HL-60 (cell line): ENCODE measurements at regions not wholly inside any gene's neighbourhood (a gene's known extent, or its start where the extent isn't known, plus 50 kb on each side); places are given as distances from the start of the nearest gene placed in this dataset.

ENCODE experiments used
- DNase-seq, 2 experiments: peaks; one replicate each; pipeline ENCODE4 v3.0.0-alpha.2; 2010 to 2020; ENCODE audit warnings: low read depth in 1 of 2, low spot score in 1 of 2
- H3K27ac ChIP-seq: fragments of 250-450 bp; sonication (Bioruptor Pico); replicated peaks from 2 replicates; pipeline ENCODE4 v1.5.1; 2020; ENCODE audit warnings: mild to moderate bottlenecking, moderate library complexity
- H3K27me3 ChIP-seq: fragments of 250-450 bp; sonication (Bioruptor Pico); 2 replicates; pipeline ENCODE4 v1.5.1; 2021; ENCODE audit warnings: mild to moderate bottlenecking, moderate library complexity; ENCODE audit not compliant: insufficient read depth, poor library complexity, severe bottlenecking
- H3K4me3 ChIP-seq: replicated peaks from 2 replicates; pipeline ENCODE4 v1.5.1; 2011; ENCODE audit warnings: mild to moderate bottlenecking, control low read depth, low read length; ENCODE audit not compliant: insufficient read depth
- CTCF ChIP-seq: IDR thresholded peaks from one replicate; pipeline ENCODE4 v1.5.1; 2011; ENCODE audit warnings: low read length, control low read depth, inconsistent platforms; ENCODE audit not compliant: insufficient read depth
- GABPA ChIP-seq: IDR thresholded peaks from 2 replicates; pipeline ENCODE4 v1.6.1; 2012; ENCODE audit warnings: low read depth
- POLR2AphosphoS5 ChIP-seq: IDR thresholded peaks from 2 replicates; pipeline ENCODE4 v1.6.1; 2012; ENCODE audit warnings: low read depth
- REST ChIP-seq: IDR thresholded peaks from 2 replicates; pipeline ENCODE4 v1.6.1; 2012; ENCODE audit warnings: low read depth; ENCODE audit not compliant: insufficient replicate concordance
- SPI1 ChIP-seq: IDR thresholded peaks from 2 replicates; pipeline ENCODE4 v1.6.1; 2012; ENCODE audit warnings: low read depth, mild to moderate bottlenecking, borderline replicate concordance

GRCh38 chr7:67786021-67786420 is 789.4 kb downstream of the TYW1 start:
- no peaks in the 10 kb centered on the region for H3K27me3 ChIP-seq
- H3K4me3 ChIP-seq, result no peak overlapping the region
- no peak overlapping the region for H3K27ac ChIP-seq
- no peak for DNase-seq
- TF ChIP-seq SPI1, result no peak
- no peak for TF ChIP-seq REST
- no peak for TF ChIP-seq CTCF
- TF ChIP-seq GABPA, result no peak
- TF ChIP-seq POLR2AphosphoS5, result no peak

- Histone ChIP-seq H3K27ac (no peak overlapping the region), H3K27me3 (no peaks in the 10 kb centered on the region), H3K4me3 (no peak overlapping the region)
- DNase-seq, result no peak
- TF ChIP-seq GABPA (no peak), REST (no peak), CTCF (no peak), SPI1 (no peak), POLR2AphosphoS5 (no peak)
These were observed 792.0 kb downstream of the TYW1 start for GRCh38 chr7:67788669-67789068.

GRCh38 chr7:67791918-67792317 is 795.3 kb downstream of the TYW1 start:
- H3K27ac ChIP-seq, result no peak overlapping the region
- DNase-seq, result no peak
- H3K4me3 ChIP-seq, result no peak overlapping the region
- no peaks in the 10 kb centered on the region for H3K27me3 ChIP-seq
- no peak for TF ChIP-seq REST
- TF ChIP-seq CTCF, result no peak
- no peak for TF ChIP-seq GABPA
